Lower lobe of right lung (tissue), 2 donors: ENCODE measurements at regions not wholly inside any gene's neighbourhood (a gene's known extent, or its start where the extent isn't known, plus 50 kb on each side); places are given as distances from the start of the nearest gene placed in this dataset.

Source experiments
- ATAC-seq, 2 donors: fragments of 200-7000 bp; cut with Tn5 transposase; one replicate each; pipeline ENCODE4 v1.9.1; 2020 to 2022; ENCODE audit warnings: mild to moderate bottlenecking in 2 of 2, moderate library complexity in 2 of 2
- DNase-seq: peaks from one replicate; pipeline ENCODE4 v3.0.0-alpha.2; 2020
- H3K27ac ChIP-seq: fragments of 200-600 bp; one replicate; pipeline ENCODE4 v1.8.0; 2022
- H3K27me3 ChIP-seq: fragments of 200-600 bp; one replicate; pipeline ENCODE4 v1.8.0; 2022; ENCODE audit warnings: low read depth
- H3K36me3 ChIP-seq: fragments of 200-600 bp; one replicate; pipeline ENCODE4 v1.8.0; 2022; ENCODE audit warnings: mild to moderate bottlenecking
- H3K4me1 ChIP-seq: fragments of 200-600 bp; one replicate; pipeline ENCODE4 v1.8.0; 2022
- H3K4me3 ChIP-seq: fragments of 200-600 bp; one replicate; pipeline ENCODE4 v1.8.0; 2022; ENCODE audit warnings: mild to moderate bottlenecking
- H3K9me3 ChIP-seq: fragments of 200-600 bp; one replicate; pipeline ENCODE4 v1.8.0; 2022
- intact Hi-C: fragments of 100-400 bp; cut with DNase I; formaldehyde crosslinking; loops from one replicate; pipeline ENCODE4 v1.11.0; 2022
- TF ChIP-seq, protein P1 (sequence below): fragments of 200-600 bp; IDR thresholded peaks from one replicate; pipeline ENCODE4 v1.8.0; 2022; ENCODE audit warnings: antibody characterized with exemption, mild to moderate bottlenecking
- donor health status: DM: no; HTN: yes; CAD: no; lungs with severe emphysema.

DNA sequence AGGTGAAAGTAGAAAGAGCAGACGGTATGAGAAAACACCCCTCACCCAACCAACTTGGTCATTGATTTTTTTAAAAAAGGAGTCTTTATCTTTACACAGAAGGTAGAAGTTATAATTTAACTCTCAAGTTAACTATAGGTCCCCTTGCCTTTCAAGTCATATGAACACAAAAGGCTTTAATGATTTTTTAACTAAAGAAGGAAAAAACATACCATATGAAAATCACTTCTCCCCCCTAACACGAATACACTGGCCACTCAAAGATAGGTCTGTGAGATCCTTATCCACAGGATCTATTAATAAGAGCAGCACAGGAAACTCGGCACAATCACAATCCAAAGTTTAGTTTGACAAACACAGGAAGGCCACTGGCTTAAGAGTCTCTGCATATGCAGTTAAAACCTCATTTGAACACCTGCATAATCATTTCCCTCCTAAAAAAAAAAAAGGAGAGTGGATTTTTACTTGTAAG lies 138.0 kb downstream of the ENC1 start:
- no peak overlapping the region for H3K27ac ChIP-seq

DNA sequence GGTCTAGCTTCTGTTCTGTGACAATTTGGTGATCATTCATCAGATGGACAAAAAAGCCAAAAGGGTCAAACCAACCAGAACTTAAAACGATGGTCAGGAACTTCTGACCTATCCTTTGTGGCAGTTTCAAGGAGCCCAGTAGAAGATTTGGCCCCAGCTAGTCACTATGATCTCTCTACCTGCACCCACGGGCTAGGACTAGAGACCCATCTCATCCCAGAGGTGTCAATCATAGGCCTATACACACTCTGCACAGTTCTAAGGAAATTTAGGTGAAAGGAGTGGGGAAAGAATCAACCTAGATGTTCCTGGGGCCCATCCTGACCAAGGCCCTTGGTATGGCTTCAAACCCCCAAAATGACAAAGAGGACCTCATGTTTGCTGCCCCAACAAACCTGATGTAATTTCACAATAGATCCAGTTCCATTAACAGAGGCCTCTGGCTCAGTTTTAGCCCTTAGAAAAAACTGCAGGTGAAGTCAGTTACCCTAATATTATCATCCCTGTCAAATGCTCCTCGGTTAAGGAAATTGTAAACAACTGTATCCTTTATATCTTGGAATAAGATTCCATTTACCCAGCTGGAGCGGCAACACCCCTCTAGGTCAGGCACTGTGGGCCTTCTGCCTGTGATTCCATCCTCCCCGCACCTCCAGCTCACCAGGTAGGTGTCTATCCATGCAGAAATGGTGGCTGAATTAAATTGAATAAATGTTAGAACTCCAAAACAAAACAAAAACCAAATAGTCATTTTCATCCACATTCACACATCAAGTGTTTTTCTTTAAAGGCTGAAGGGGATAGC lies 138.7 kb downstream of the ENC1 start:
- no peak overlapping the region for H3K27ac ChIP-seq

More for the DNA sequence above, 138.0 kb downstream of the ENC1 start:
- no peaks in the 10 kb centered on the region for H3K27me3 ChIP-seq
- ATAC-seq (no peak), DNase-seq (no peak)
- H3K4me1 ChIP-seq: no peaks in the 10 kb centered on the region
- H3K4me3 ChIP-seq: no peak overlapping the region
- no peaks in the 10 kb centered on the region for H3K9me3 ChIP-seq
- TF ChIP-seq, protein P1, sequence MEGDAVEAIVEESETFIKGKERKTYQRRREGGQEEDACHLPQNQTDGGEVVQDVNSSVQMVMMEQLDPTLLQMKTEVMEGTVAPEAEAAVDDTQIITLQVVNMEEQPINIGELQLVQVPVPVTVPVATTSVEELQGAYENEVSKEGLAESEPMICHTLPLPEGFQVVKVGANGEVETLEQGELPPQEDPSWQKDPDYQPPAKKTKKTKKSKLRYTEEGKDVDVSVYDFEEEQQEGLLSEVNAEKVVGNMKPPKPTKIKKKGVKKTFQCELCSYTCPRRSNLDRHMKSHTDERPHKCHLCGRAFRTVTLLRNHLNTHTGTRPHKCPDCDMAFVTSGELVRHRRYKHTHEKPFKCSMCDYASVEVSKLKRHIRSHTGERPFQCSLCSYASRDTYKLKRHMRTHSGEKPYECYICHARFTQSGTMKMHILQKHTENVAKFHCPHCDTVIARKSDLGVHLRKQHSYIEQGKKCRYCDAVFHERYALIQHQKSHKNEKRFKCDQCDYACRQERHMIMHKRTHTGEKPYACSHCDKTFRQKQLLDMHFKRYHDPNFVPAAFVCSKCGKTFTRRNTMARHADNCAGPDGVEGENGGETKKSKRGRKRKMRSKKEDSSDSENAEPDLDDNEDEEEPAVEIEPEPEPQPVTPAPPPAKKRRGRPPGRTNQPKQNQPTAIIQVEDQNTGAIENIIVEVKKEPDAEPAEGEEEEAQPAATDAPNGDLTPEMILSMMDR: no peak
- H3K36me3 ChIP-seq: no peaks in the 10 kb centered on the region
- intact Hi-C loops: no loop called here

GRCh38 chr5:74500110-74500917 lies 140.2 kb downstream of the ENC1 start:
- Histone ChIP-seq H3K4me3 (no peak overlapping the region), H3K9me3 (no peaks in the 10 kb centered on the region), H3K27me3 (no peaks in the 10 kb centered on the region), H3K4me1 (no peaks in the 10 kb centered on the region), H3K27ac (no peak overlapping the region), H3K36me3 (no peaks in the 10 kb centered on the region)
- intact Hi-C loops: no loop called here
- TF ChIP-seq, protein P1: no peak
- ATAC-seq (no peak), DNase-seq (no peak)

More for the DNA sequence above, 138.7 kb downstream of the ENC1 start:
- ATAC-seq (no peak), DNase-seq (no peak)
- no peaks in the 10 kb centered on the region for H3K9me3 ChIP-seq
- no peak overlapping the region for H3K4me3 ChIP-seq
- TF ChIP-seq, protein P1: no peak
- intact Hi-C loops: no loop called here
- H3K4me1 ChIP-seq: no peaks in the 10 kb centered on the region
- no peaks in the 10 kb centered on the region for H3K36me3 ChIP-seq
- no peaks in the 10 kb centered on the region for H3K27me3 ChIP-seq

DNA sequence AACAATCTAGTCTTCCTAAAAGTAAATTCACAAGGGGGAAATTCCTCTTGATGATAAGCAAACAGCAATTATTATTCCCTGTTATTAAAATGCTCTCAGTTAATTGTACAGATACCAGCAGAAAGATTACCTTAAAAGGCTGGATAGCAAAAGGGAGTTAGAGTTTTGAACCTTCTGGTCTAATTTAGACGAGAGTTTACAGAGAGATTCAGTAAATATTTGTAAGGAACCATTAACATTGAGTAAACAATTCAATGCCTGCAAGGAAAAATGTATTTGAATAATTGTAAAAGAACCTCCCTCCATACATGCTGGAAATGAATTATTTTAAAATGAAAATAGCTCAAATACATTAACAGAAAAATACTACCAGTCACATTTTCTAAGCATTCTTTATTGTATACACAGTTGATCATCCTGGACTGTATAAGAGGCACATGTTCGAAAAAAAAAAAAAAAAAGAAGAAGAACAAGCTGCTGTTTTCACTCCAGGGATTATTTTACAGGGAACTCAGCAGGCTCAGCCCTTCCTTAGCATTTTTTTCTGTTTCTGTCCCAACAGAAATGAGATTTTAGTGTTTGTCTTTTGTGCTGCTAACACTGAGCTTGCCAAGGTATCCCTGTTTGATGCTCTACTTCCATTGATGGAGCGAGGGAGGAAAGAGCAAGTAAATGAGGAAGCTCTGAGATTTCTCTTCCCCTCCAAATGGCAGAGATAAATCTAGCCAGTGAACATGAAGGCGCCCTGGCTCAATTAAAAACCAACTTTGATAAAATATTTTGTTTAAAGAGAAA lies 141.1 kb downstream of the ENC1 start:
- intact Hi-C loops: no loop called here
- Histone ChIP-seq H3K9me3 (no peaks in the 10 kb centered on the region), H3K4me3 (no peak overlapping the region), H3K4me1 (no peaks in the 10 kb centered on the region), H3K36me3 (no peaks in the 10 kb centered on the region), H3K27me3 (no peaks in the 10 kb centered on the region), H3K27ac (no peak overlapping the region)
- ATAC-seq (no peak), DNase-seq (no peak)
- TF ChIP-seq, protein P1: no peak

- Histone ChIP-seq H3K9me3 (no peaks in the 10 kb centered on the region), H3K4me1 (no peaks in the 10 kb centered on the region), H3K27me3 (no peaks in the 10 kb centered on the region), H3K4me3 (no peak overlapping the region), H3K27ac (no peak overlapping the region), H3K36me3 (no peaks in the 10 kb centered on the region)
- intact Hi-C loops: no loop called here
- no peak for DNase-seq
- TF ChIP-seq, protein P1: no peak
- no peak for ATAC-seq
Measured at GRCh38 chr5:74497706-74498105, 142.8 kb downstream of the ENC1 start.
